ENCODE measurements at regions not wholly inside any gene's neighbourhood (a gene's known extent, or its start where the extent isn't known, plus 50 kb on each side); places are given as distances from the start of the nearest gene placed in this dataset.

DNA sequence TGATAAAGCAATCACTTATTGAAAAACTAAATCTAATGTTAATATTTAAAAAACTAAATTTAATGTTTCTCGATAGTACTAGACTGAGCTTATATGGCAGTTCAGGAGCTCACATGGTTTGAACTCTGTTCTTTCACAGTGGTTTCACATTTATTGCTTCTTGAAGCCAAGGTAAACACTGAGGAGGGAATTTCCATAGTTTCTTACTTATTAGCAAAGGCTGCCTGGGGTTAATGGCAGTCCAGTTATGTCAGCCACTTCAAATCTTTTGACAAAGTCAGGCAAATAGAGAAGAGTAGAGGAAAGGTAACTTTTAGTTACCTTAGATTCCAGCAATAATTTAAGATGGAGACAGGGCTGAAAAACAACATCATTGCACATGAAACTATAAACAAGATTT, 831.5 kb downstream of the ROBO2 start:
- TF ChIP-seq, protein P1, sequence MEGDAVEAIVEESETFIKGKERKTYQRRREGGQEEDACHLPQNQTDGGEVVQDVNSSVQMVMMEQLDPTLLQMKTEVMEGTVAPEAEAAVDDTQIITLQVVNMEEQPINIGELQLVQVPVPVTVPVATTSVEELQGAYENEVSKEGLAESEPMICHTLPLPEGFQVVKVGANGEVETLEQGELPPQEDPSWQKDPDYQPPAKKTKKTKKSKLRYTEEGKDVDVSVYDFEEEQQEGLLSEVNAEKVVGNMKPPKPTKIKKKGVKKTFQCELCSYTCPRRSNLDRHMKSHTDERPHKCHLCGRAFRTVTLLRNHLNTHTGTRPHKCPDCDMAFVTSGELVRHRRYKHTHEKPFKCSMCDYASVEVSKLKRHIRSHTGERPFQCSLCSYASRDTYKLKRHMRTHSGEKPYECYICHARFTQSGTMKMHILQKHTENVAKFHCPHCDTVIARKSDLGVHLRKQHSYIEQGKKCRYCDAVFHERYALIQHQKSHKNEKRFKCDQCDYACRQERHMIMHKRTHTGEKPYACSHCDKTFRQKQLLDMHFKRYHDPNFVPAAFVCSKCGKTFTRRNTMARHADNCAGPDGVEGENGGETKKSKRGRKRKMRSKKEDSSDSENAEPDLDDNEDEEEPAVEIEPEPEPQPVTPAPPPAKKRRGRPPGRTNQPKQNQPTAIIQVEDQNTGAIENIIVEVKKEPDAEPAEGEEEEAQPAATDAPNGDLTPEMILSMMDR (IDR thresholded peaks at IDR 0.05) = no peak
- no peak for TF ChIP-seq POLR2A (IDR thresholded peaks at IDR 0.05)

Measured in testis (tissue), 2 donors.